ENCODE measurements at regions not wholly inside any gene's neighbourhood (a gene's known extent, or its start where the extent isn't known, plus 50 kb on each side); places are given as distances from the start of the nearest gene placed in this dataset.
"Not testable (repeated sequence)": the region's sequence is repeated elsewhere in the genome, so short reads cannot be mapped to it uniquely, and the experiment has no call there.

DNA sequence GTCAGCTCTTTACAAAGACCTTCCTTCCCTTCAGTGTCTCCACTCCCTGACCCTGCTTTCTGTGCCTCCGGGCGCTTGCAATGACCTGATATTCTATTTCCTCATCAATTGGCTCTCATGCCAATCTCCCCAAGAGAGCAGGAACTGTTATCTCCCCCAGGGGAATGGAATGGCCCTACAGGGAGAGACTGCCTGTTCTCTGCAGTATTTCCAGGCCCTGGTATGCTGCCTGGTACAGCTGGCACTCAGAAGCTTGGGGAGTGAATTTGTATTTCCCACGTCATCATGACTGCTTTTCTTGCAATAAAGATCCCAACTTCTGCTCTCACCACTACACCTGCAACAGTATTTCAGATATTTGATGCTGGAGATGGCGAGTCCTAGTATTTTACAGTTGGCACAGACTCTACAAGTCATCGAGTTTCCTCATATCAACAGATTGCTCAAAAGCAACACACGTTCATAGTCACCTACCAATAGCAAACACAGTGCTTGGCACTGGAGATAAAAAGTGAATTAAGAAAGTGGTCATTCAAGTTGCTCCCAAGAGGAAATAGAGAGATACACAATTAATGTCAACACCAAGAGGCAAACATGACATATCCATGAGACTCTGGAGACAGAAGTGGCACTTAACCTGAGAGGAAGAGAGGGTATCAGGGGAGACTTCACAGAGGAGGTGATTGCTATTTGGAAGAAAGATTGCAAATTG is 90.5 kb upstream of the EGFL6 start:
- no peak for DNase-seq (ENCODE audit: low read depth in 2 of 3, low spot score in 1 of 3)

DNA sequence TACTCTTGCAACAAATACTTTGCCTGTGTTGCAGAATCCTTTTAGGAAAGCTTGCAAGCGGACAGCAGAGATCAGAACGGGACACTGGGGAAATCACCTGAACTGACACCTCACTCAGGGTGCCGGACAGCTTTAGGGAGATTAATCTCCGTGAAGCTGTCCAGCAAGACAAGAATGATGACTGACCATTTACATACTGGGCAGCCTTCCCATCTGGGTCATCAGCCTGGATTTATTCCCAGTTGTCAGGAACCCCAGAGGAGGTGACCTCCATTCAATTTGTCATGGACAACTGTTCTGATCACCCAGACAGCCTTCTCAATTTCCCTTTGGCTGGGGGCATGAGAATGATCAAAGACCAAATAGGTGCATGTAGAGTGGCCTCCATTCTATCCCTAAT is 93.0 kb upstream of the EGFL6 start:
- no peak for DNase-seq (ENCODE audit: low read depth in 2 of 3, low spot score in 1 of 3)

GRCh38 chrX:13474164-13474516 is 95.3 kb upstream of the EGFL6 start:
- no peak for DNase-seq (ENCODE audit: low read depth in 2 of 3, low spot score in 1 of 3)

DNA sequence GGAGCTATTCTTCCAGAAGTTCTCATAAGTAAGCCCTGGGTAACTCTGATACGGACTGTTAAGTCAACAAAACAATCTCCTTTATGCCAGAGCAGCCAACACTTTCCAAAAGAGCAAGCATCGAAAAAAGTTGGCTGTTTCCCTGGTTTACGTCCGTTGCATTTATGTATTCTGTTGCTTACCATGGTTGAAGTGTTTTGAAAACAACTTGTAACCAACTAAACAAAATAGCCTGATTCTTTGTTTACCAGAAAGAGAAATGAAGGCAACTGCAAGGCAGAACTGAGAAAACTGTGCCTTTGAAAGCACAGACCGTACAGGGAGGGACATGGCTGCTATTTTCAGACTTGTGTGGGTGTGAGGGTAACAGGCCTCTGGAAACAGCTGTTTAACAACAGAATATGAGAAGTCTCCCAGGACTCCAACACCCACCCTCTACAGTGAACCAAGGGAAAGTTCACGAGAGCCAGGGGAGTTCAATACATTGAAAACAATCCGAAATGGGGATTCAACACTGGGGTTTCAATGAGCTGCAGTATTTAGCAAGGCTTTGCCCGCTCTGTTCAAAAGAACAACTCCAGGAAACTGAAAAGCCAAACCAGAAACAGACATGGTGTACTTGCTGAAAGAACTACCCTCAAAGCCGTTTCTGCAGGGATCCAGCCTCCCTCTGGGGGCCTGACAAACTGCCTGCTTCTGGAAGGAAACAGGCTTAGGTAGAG is 95.8 kb upstream of the EGFL6 start:
- DNase-seq (ENCODE audit: low read depth in 2 of 3, low spot score in 1 of 3), result no peak

DNA sequence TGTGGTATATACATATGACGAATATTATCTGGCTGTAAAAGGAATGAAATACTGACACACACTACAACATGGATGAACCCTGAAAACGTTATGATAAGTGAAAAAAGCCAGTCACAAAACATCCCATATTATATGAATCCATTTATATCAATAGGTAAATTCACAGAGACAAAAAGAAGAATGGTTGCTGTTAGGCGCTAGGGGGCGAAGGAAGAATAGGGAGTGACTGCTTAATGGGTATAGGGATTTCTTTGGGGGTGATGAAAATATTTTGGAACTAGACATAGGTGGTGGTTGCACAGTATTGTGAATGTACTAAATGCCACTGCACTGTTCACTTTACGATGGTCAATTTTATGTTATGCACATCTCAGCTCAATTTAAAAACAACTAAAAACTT is 96.4 kb upstream of the EGFL6 start:
- no peak for DNase-seq (ENCODE audit: low read depth in 2 of 3, low spot score in 1 of 3)

DNA sequence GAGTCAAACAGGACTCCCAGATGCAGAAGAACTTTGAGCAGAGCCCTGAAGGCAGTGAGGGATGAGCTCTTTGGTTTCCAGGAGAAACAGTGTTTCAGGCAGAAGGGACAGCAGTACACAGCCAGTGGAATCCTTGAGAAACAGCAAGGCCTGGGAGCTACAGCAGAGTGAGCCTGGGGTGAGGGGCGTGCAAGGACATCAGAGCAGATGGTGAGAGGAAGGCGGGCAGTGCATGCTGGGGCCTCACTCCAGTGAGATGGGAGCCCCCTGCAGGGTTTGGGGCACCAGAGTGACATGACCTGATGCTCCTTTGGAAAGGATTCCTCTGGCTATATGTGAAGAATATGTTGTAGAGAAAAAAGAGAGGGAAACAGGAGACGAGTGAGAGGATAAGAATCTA is 98.1 kb upstream of the EGFL6 start:
- DNase-seq (ENCODE audit: low read depth in 2 of 3, low spot score in 1 of 3), result no peak

GRCh38 chrX:13470685-13470977 is 98.8 kb upstream of the EGFL6 start:
- DNase-seq (ENCODE audit: low read depth in 2 of 3, low spot score in 1 of 3), result no peak

GRCh38 chrX:13469963-13470684 is 99.3 kb upstream of the EGFL6 start:
- no peak for DNase-seq (ENCODE audit: low read depth in 2 of 3, low spot score in 1 of 3)

DNA sequence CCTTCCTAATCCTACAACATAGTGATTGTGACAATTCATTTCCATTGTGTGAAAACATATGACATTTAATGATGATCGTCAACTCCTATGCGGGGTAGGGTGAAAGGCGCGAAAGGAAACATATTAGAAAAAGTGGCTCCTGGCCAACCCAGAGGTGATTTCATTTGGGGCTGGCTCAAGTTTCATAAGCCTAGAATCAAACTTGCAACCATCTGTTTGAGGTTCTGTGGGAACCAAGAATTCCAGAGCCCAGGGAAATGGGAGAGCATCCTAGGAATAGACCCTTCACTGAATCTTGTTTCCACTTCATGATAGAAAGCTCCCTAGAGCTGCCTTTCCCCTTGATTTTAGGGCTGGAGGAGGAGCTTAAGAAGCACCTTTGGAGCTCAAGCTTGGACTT is 101.3 kb upstream of the EGFL6 start:
- DNase-seq (ENCODE audit: low read depth in 2 of 3, low spot score in 1 of 3), result no peak

DNA sequence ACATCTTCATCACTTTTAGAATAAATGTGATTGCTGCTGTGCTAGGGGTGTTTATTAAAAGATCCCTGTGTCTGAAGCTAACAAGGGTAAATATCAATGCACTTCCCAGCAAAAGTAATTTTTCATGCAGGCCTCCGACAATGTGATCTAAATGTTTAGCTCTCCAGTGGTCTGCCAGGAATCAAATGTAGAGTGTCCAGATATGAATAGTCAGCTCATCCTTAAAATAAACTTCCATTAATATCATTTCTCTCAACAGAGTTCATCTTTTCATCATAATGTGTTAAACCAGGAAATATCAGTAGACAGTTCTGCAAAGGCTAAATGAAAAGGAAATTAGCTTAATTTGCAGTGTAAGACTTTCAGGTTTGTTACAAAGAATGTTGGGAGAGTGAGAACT is 102.2 kb upstream of the EGFL6 start:
- DNase-seq (ENCODE audit: low read depth in 2 of 3, low spot score in 1 of 3), result no peak

GRCh38 chrX:13464599-13465275 is 104.7 kb upstream of the EGFL6 start:
- DNase-seq (ENCODE audit: low read depth in 2 of 3, low spot score in 1 of 3), result no peak

GRCh38 chrX:13463608-13464007 is 105.8 kb upstream of the EGFL6 start:
- DNase-seq (ENCODE audit: low read depth in 2 of 3, low spot score in 1 of 3), result no peak

DNA sequence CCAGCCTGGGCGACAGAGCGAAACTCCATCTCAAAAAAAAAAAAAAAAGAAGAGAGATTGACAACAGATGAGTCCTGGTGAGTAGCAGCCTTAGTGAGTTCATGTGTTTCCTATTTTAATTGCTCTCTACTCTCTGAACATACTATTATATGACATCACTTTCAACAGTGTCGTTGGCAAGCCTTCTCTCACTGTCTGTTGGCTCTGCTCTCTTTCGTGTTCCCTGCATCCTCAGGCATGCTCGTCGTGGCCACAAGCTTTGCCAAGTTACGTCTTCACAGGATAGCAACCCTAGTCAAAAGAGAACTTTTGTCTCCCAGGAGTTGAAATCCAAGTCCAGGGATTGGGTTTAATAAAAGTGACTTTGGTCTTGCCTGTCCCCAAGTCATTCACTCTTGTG is 117.1 kb upstream of the EGFL6 start:
- DNase-seq (ENCODE audit: low read depth in 2 of 3, low spot score in 1 of 3), result no peak

DNA sequence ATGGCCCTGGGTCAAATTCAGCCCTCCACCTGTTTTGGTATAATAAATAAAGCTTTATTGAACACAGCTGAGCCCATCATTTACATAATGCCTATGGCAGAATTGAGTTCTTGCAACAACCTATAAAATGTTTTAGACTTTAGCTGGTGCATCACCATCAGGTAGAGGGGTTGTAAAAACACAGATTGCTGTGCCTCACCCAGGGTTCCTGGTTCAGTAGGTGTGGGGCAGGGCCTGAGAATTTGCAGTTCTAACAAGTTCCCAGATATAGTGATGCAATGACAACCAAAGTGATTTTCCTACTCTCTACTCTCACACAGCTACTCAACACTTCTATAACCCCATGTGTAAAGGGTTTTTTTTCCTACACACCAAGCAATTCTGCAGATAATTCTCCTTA is 120.0 kb upstream of the EGFL6 start:
- no peak for DNase-seq (ENCODE audit: low read depth in 2 of 3, low spot score in 1 of 3)

- DNase-seq (ENCODE audit: low read depth in 2 of 3, low spot score in 1 of 3), result no peak
These were observed 120.5 kb upstream of the EGFL6 start for GRCh38 chrX:13448941-13449340.

DNA sequence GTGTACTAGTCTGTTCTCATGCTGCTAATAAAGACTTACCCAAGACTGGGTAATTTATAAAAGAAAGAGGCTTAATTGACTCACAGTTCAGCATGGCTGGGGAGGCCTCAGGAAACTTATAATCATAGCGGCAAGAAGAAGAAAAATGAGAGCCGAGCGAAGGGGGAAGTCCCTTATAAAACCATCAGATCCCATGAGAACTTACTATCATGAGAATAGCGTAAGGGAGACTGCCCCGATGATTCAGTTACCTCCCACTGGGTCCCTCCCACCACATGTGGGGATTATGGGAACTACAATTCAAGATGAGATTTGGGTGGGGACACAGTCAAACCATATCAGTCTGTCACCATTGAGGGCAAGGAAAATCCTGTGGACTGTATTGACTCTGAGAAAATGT is 121.8 kb upstream of the ATXN3L start:
- not testable (repeated sequence) for DNase-seq (ENCODE audit: low read depth in 2 of 3, low spot score in 1 of 3)

DNA sequence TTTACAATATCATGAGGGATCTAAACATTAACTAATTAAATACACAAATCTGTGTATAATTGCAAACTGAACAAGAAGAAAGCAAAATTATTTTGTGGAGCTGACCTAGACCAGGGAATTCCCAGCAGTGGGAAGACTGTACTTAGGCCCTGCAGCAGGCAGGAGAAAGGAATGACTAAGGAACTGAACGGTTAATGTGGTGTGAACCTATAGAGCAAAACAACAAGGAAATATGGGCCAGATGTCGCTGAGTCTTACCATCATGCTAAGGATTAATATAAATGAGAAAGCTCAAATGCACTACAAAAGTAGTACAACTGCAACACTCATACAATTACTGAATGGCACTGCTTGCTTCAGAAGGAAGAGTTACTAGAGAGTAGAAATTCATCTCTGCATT is 120.3 kb upstream of the ATXN3L start:
- no peak for DNase-seq (ENCODE audit: low read depth in 2 of 3, low spot score in 1 of 3)

GRCh38 chrX:13433298-13433605 is 113.4 kb upstream of the ATXN3L start:
- no peak for DNase-seq (ENCODE audit: low read depth in 2 of 3, low spot score in 1 of 3)

GRCh38 chrX:13432414-13433297 is 112.8 kb upstream of the ATXN3L start:
- no peak for DNase-seq (ENCODE audit: low read depth in 2 of 3, low spot score in 1 of 3)

GRCh38 chrX:13430136-13430827 is 110.4 kb upstream of the ATXN3L start:
- no peak for DNase-seq (ENCODE audit: low read depth in 2 of 3, low spot score in 1 of 3)

Measured in stimulated activated CD4-positive, alpha-beta T cell treated with anti-CD3 and anti-CD28 coated beads, Interleukin-12 subunit alpha, Interleukin-12 subunit beta, amount 100 ng/mL, for 48 hours (primary cell).